GM18507 (cell line): ENCODE measurements at regions not wholly inside any gene's neighbourhood (a gene's known extent, or its start where the extent isn't known, plus 50 kb on each side); places are given as distances from the start of the nearest gene placed in this dataset.

Experiments used
- DNase-seq: peaks from one replicate; pipeline ENCODE4 v3.0.0; 2011; ENCODE audit warnings: low read depth; ENCODE audit not compliant: insufficient read length; ENCODE audit errors: extremely low spot score
- FAIRE-seq: peaks from 2 replicates; lab custom pipeline; 2011; peaks lifted over from hg19 to GRCh38; lab: Jason Lieb, UNC

DNA sequence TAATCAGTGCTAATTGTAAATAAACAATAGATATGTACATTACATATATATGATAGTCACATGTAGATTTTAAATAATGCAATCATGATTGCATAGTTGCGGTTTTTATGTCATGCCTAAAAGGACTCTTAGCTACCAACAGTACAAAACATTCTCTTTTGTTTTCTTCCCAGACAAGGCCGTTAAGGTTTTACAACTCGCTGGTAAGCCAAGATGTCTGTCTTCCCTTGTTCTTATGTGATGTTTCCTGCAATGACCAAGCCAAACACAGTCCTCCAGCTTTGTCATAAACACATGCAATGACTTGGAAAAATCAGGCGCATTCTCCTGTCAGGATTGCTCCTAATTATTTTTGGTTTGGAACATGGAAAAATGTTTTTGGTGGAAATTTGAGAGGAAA, 192.3 kb upstream of the GLI3 start:
- DNase-seq (no peak), FAIRE-seq (no peak)

- no peak for FAIRE-seq
- DNase-seq = no peak
These were observed 189.2 kb upstream of the GLI3 start for GRCh38 chr7:42426163-42426562.

GRCh38 chr7:42414941-42415505, 178.0 kb upstream of the GLI3 start:
- DNase-seq (no peak), FAIRE-seq (no peak)

GRCh38 chr7:42414028-42414427, 177.0 kb upstream of the GLI3 start:
- DNase-seq (no peak), FAIRE-seq (no peak)

DNA sequence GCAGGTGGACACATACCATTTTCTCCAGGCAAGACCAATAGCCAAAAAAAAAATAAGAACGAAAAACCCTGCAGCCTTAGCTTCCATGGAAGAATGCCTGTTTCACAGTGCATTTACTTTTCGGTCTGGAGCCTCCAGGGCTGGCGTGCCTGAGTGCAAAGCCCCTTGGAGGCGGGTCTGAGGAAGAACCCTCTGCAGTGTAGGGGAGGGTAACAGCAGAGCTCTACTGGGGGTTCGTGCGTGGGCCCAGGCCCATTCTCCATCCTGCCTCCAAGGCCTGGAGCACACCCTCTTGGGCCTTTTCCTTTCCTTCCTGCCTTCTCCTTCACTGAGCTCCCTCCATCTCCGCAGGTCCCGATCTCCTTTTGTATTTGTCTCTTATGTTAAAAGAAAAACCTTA, 172.3 kb upstream of the GLI3 start:
- DNase-seq = no peak
- no peak for FAIRE-seq

GRCh38 chr7:42407833-42408232, 170.8 kb upstream of the GLI3 start:
- DNase-seq = no peak
- no peak for FAIRE-seq

DNA sequence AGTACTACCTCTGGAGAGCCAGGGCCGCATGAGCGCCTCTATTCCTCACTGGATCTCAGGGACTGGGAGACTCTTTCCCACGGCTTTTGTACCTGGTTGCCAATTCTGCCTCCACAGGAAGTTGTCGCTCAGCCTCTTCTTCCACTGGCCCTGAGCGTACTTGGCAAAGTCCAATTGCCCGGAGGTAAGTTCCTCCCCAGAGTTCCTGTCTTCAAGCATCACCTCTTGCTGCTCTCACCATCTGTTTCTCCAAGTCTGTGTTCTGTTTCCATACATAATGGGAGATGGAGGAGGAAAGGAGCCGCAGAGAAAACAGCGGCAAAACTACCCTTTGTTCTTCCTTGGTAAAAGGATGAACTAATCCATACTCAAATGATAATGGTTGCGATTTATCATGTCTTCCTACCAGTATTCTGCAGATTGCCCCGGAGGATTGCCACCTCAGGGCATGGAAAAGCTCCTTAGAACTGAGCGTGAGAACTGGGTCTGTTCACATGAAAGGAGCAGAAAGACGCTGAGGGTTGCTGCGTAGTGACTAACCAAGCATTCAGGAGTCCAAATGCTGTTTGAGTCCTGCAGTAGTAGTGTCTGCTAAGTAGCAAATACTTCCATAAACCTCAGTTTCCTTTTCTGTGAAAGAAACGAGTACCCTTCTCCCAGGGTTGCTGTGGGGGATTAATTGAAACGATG, 170.2 kb upstream of the GLI3 start:
- FAIRE-seq (no peak), DNase-seq (no peak)

DNA sequence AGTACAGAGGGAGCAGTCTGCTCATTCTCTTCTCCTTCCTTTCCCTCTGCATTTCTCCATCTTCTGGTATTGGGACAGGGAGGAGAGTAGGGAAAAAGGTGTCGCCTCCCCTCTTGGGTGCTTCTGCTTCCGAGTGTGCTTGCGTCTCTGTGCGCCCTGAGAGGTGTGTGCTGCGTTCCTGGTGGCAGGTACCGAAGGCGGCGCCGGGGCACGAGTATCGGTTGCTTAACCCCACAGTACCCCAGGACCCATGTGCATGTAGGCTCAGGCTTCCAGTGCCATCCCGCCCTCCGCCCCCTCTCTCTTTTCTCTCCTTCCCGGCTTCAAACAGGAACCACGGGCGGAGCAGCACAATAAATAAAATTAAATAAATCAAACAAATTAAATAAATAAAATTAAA, 169.3 kb upstream of the GLI3 start:
- DNase-seq (no peak), FAIRE-seq (no peak)

- DNase-seq (no peak), FAIRE-seq (no peak)
These were observed 168.8 kb upstream of the GLI3 start for GRCh38 chr7:42405782-42406181.

GRCh38 chr7:42403831-42404230, 166.8 kb upstream of the GLI3 start:
- FAIRE-seq = no peak

DNA sequence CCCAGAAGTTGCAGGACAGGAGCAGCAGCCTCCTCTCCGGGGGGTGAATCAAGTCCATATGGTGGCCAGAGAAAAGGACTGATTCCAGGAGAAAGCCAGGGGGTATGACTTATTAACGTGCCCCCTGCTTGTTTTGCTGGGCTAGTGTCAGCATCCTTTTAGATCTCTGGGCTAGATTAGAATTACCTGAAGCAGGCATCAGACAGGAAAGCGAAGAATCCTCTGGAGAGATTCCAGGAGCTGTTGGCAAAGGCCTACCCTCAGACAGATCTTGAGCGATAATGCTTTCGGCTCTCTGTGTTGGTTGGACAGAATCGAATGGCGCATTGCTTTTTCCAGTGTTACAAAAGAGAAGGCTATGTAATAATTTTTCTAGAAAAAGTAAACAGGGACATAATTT, 164.0 kb upstream of the GLI3 start:
- FAIRE-seq (no peak), DNase-seq (no peak)

More at GRCh38 chr7:42403831-42404230, 166.8 kb upstream of the GLI3 start:
- DNase-seq = no peak

DNA sequence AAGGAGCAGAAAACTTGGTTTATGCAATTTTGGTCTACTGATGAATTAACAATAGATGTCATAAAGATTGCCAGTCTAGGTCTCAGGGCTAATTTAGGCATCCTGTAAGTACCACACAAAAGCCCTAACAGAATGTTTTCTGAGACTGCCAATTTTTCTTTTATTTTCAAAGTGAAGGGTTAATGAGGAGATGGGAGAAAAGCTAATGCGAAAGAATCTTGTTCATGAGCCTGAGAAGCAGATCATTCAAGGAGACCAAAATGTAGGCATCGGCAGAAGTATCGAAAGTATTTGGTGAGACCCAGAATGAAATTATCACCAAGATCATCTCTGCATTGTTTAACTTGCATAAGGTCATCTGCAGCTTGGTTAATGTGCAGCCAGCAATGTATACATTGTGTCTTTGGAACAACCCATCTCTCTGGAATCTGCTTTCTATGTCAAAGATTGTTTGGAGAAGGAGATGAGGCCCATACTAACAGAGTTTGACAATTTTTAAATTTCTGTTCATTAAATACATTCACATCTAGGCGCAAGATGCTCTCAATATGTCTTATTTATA, 163.3 kb upstream of the GLI3 start:
- FAIRE-seq = no peak
- no peak for DNase-seq

GRCh38 chr7:42395607-42396006, 158.6 kb upstream of the GLI3 start:
- DNase-seq (no peak), FAIRE-seq (no peak)

DNA sequence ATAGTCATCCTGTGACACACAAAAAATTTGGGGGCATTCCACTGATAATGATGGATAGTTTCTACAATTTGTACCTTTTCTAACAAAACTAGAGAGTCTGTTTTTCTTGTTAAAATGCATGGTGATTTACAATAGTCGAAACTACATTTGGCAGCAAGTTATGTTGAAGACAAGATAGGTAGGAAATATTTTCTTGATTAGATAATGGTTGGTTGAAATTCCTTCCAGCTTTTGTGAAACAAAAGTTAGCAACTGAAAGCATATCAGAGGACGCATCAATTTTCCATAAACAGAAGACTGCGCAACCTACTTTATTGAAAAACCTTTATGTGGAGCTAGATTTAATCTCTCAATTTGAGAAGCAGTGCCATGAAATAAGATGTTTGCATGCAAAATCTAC, 155.8 kb upstream of the GLI3 start:
- FAIRE-seq = no peak
- DNase-seq = no peak

GRCh38 chr7:42389697-42390096, 152.7 kb upstream of the GLI3 start:
- no peak for DNase-seq
- FAIRE-seq = no peak

GRCh38 chr7:42385912-42386311, 148.9 kb upstream of the GLI3 start:
- DNase-seq (no peak), FAIRE-seq (no peak)

DNA sequence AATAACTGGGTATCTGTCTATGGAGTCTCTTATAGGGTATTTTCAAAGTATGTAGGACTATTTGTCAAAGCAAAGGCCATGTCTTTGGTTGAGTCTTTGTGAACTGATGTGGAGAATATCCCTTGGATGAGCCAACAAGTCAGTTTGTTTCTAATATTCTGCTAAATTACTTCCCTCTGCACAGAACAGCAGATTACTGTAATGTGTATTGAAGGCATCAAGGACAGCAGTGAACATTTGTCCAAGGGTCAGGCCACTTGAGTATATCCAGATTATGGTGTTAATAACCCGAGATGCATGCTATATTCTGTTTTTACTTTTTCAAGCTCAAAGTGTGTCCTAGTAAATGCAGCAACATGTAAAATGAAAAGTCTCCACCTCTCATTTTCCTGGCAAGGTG, 144.2 kb upstream of the GLI3 start:
- FAIRE-seq (no peak), DNase-seq (no peak)

- FAIRE-seq (no peak), DNase-seq (no peak)
These were observed 143.4 kb upstream of the GLI3 start for GRCh38 chr7:42380401-42380800.

DNA sequence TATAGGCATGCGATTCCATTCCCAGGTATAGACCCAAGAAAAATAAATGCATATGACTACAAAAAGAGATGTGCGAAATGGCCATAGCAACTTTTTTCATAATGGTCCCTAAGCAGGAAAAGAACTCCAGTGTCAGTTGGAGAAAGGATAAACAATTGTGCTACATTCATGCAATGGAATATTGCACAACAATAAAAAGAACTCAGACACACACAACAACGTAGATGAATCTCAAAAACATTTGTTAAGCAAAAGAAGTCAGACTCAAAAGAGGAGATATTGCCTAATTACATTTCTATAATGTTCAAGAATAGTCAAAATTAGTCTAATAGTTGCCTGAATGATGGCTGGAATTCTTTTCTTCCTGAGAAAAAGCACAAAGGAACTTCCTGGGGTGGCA, 141.1 kb upstream of the GLI3 start:
- FAIRE-seq (no peak), DNase-seq (no peak)

- FAIRE-seq (no peak), DNase-seq (no peak)
These were observed 136.3 kb upstream of the GLI3 start for GRCh38 chr7:42373285-42373684.

GRCh38 chr7:42372479-42372878, 135.5 kb upstream of the GLI3 start:
- FAIRE-seq = no peak
- DNase-seq = no peak
